ENCODE measurements at regions not wholly inside any gene's neighbourhood (a gene's known extent, or its start where the extent isn't known, plus 50 kb on each side); places are given as distances from the start of the nearest gene placed in this dataset.

DNA sequence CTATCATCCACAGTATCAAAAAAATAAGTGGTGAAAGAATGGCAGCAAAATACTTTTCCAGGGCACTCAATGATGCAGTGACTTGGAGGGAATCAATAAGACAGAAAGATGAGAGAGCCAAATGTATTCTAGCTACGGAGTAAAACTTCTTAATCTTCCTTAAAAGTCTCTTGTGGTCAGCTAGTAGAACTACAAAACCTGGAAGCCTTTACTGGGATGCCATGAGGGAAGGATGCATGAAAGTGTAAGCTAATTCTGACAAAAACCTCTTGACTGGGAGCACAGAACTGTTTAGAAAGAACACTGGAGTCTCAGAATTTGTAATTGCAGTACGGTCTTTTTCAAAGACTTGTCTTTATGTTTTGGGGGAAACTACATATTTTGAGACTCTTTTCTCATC lies 432.8 kb upstream of the PTPRD start:
- no peaks in the 10 kb centered on the region for H3K4me1 ChIP-seq (ENCODE audit: control insufficient read depth, insufficient read depth, low read length)
- H3K27me3 ChIP-seq (ENCODE audit: control insufficient read depth, insufficient read depth, low read length), result no peaks in the 10 kb centered on the region
- no peak overlapping the region for H3K4me3 ChIP-seq (ENCODE audit: low read depth, low read length)
- no peak overlapping the region for H3K9ac ChIP-seq (ENCODE audit: low read length)
- no peaks in the 10 kb centered on the region for H3K9me3 ChIP-seq (ENCODE audit: control insufficient read depth, insufficient read depth, low read depth, low read length)
- H3K36me3 ChIP-seq (ENCODE audit: control insufficient read depth, insufficient read depth, low read length), result no peaks in the 10 kb centered on the region
- no peak overlapping the region for H3K27ac ChIP-seq (ENCODE audit: low read depth, low read length)

DNA sequence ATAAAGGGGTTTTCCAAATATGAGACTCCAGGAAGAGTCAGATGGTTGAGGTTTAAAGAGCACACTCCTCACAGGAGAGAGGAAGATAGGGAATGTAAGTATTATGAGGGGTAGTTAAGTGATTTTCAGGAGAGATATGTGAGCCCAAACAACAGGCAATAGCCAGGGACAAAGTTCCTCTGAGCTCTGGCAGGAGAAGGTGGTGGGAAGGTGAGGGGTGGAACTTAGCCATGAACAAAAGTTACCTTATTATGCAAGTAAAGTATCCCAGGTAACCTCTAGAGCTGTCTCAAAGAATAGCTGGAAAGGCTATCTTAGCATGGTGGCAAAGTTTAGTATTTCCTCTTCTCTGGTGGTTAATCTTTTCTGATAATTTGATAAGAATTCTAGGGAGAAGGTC lies 450.5 kb upstream of the PTPRD start:
- no peak overlapping the region for H3K27ac ChIP-seq (ENCODE audit: low read depth, low read length)
- no peaks in the 10 kb centered on the region for H3K36me3 ChIP-seq (ENCODE audit: control insufficient read depth, insufficient read depth, low read length)
- 0 out of 2 replicates have a peak, but pooled peaks cover 2% of the 10 kb centered on the region for H3K9me3 ChIP-seq (ENCODE audit: control insufficient read depth, insufficient read depth, low read depth, low read length)
- no peak overlapping the region for H3K4me3 ChIP-seq (ENCODE audit: low read depth, low read length)
- no peaks in the 10 kb centered on the region for H3K27me3 ChIP-seq (ENCODE audit: control insufficient read depth, insufficient read depth, low read length)
- peaks cover 5% of the 10 kb centered on the region for H3K4me1 ChIP-seq (ENCODE audit: control insufficient read depth, insufficient read depth, low read length)
- no peak overlapping the region for H3K9ac ChIP-seq (ENCODE audit: low read length)

GRCh38 chr9:11064909-11065308 lies 452.1 kb upstream of the PTPRD start:
- Histone ChIP-seq H3K4me1 (ENCODE audit: control insufficient read depth, insufficient read depth, low read length) (peaks cover 5% of the 10 kb centered on the region), H3K9me3 (ENCODE audit: control insufficient read depth, insufficient read depth, low read depth, low read length) (0 out of 2 replicates have a peak, but pooled peaks cover 2% of the 10 kb centered on the region), H3K4me3 (ENCODE audit: low read depth, low read length) (no peak overlapping the region), H3K27me3 (ENCODE audit: control insufficient read depth, insufficient read depth, low read length) (no peaks in the 10 kb centered on the region), H3K27ac (ENCODE audit: low read depth, low read length) (no peak overlapping the region), H3K9ac (ENCODE audit: low read length) (no peak overlapping the region), H3K36me3 (ENCODE audit: control insufficient read depth, insufficient read depth, low read length) (no peaks in the 10 kb centered on the region)

DNA sequence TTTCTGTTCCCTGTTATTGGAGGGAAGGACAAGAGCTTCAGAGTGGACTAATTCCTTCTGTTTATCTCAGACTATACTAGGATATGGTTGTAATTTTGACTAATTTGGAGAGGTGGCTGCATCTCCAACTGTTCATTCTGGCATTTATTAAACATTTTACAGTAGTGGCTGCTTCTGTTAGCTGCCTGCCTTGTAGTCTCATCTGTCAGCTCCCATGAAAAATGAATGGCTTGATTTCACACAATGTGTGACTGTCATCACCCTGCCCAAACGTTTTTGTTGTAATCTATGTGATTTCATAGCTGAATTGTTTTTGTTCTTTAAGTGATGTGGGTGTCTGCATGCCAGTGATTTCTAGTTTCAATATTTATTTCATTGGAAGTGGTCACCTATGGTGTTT lies 459.4 kb upstream of the PTPRD start:
- H3K27ac ChIP-seq (ENCODE audit: low read depth, low read length), result no peak overlapping the region
- H3K9me3 ChIP-seq (ENCODE audit: control insufficient read depth, insufficient read depth, low read depth, low read length), result no peaks in the 10 kb centered on the region
- no peaks in the 10 kb centered on the region for H3K36me3 ChIP-seq (ENCODE audit: control insufficient read depth, insufficient read depth, low read length)
- H3K27me3 ChIP-seq (ENCODE audit: control insufficient read depth, insufficient read depth, low read length), result no peaks in the 10 kb centered on the region
- no peaks in the 10 kb centered on the region for H3K4me1 ChIP-seq (ENCODE audit: control insufficient read depth, insufficient read depth, low read length)
- no peak overlapping the region for H3K4me3 ChIP-seq (ENCODE audit: low read depth, low read length)
- no peak overlapping the region for H3K9ac ChIP-seq (ENCODE audit: low read length)

DNA sequence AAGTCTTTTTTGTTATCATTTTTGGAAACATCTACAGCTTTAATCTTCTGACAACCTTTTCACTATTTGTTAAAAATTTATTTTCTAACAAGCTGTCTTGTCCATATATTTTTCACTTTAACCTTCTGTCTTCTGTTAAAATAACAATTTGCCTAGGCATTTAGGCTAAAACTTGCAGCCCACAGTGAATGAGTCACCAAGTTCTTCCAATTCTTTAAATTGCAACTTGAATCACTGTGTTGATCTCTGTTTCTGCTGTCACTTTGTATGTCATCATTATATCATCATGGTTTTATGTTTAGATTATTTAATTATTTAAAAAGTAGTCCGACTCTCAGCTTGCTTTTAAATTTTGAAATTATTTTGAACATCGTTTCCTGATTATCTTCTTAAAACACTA lies 473.8 kb upstream of the PTPRD start:
- Histone ChIP-seq H3K36me3 (ENCODE audit: control insufficient read depth, insufficient read depth, low read length) (no peaks in the 10 kb centered on the region), H3K27me3 (ENCODE audit: control insufficient read depth, insufficient read depth, low read length) (no peaks in the 10 kb centered on the region), H3K4me1 (ENCODE audit: control insufficient read depth, insufficient read depth, low read length) (peaks cover 4% of the 10 kb centered on the region; the same call in 1 of the 2 replicates), H3K9ac (ENCODE audit: low read length) (no peak overlapping the region), H3K27ac (ENCODE audit: low read depth, low read length) (no peak overlapping the region), H3K9me3 (ENCODE audit: control insufficient read depth, insufficient read depth, low read depth, low read length) (no peaks in the 10 kb centered on the region; the same call in 1 of the 2 replicates), H3K4me3 (ENCODE audit: low read depth, low read length) (no peak overlapping the region)

DNA sequence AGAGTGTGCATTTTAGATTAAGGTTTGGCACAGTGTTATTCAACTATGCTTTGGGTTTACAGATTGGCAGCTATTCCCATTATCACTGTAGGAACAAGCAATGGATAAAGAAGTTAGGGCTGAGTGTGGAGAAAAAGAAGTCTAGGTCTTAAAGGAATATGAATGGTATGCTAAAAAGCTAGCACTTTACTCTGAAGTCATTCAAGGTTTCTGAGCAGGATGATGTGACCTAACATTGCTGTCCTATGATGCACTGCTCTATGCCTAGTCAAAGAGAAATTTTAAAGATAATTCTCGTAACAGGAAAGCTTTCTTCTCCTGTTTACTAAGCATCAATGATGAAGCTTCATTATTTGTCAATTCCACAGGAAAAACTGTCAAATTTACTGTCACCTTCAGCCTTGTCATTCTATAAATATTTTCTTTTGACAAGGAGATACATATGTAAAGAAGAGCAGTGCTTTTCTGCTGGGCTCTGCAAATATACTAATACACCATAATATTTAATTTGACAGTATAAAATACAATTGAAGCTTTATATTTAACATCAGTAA lies 476.1 kb upstream of the PTPRD start:
- H3K4me3 ChIP-seq (ENCODE audit: low read depth, low read length), result no peak overlapping the region
- no peak overlapping the region; the same call in 1 of the 2 replicates for H3K27ac ChIP-seq (ENCODE audit: low read depth, low read length)
- no peaks in the 10 kb centered on the region; the same call in 1 of the 2 replicates for H3K9me3 ChIP-seq (ENCODE audit: control insufficient read depth, insufficient read depth, low read depth, low read length)
- H3K9ac ChIP-seq (ENCODE audit: low read length), result no peak overlapping the region
- H3K27me3 ChIP-seq (ENCODE audit: control insufficient read depth, insufficient read depth, low read length), result no peaks in the 10 kb centered on the region
- H3K36me3 ChIP-seq (ENCODE audit: control insufficient read depth, insufficient read depth, low read length), result no peaks in the 10 kb centered on the region
- H3K4me1 ChIP-seq (ENCODE audit: control insufficient read depth, insufficient read depth, low read length), result peaks cover 4% of the 10 kb centered on the region; the same call in 1 of the 2 replicates

DNA sequence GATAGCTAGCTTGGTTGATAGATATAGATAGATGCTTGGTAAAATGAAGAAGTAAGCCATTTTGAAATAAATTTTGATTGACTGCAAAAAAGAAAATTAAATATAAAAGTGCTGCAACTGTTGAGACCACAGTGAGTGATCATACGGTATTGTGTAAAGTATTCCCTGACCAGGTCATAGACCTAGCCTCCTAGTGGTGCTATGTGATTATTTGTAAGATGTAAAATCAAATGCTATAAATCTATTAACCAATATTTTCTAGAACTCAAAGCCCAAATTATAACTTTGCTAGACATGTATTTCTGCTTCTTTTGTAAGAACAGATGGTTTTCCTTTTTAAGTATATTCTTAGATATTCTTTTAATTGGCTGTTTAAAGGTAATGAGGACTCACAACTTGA lies 480.2 kb upstream of the PTPRD start:
- no peak overlapping the region for H3K9ac ChIP-seq (ENCODE audit: low read length)
- no peaks in the 10 kb centered on the region for H3K9me3 ChIP-seq (ENCODE audit: control insufficient read depth, insufficient read depth, low read depth, low read length)
- H3K27ac ChIP-seq (ENCODE audit: low read depth, low read length), result no peak overlapping the region
- H3K4me1 ChIP-seq (ENCODE audit: control insufficient read depth, insufficient read depth, low read length), result peaks cover 4% of the 10 kb centered on the region; the same call in 1 of the 2 replicates
- no peak overlapping the region for H3K4me3 ChIP-seq (ENCODE audit: low read depth, low read length)
- no peaks in the 10 kb centered on the region for H3K27me3 ChIP-seq (ENCODE audit: control insufficient read depth, insufficient read depth, low read length)
- no peaks in the 10 kb centered on the region for H3K36me3 ChIP-seq (ENCODE audit: control insufficient read depth, insufficient read depth, low read length)

GRCh38 chr9:11097020-11097419 lies 484.2 kb upstream of the PTPRD start:
- Histone ChIP-seq H3K9me3 (ENCODE audit: control insufficient read depth, insufficient read depth, low read depth, low read length) (peaks cover 9% of the 10 kb centered on the region; the same call in 1 of the 2 replicates), H3K4me3 (ENCODE audit: low read depth, low read length) (no peak overlapping the region), H3K36me3 (ENCODE audit: control insufficient read depth, insufficient read depth, low read length) (0 out of 2 replicates have a peak, but pooled peaks cover 3% of the 10 kb centered on the region), H3K4me1 (ENCODE audit: control insufficient read depth, insufficient read depth, low read length) (no peaks in the 10 kb centered on the region), H3K27ac (ENCODE audit: low read depth, low read length) (no peak overlapping the region), H3K9ac (ENCODE audit: low read length) (no peak overlapping the region), H3K27me3 (ENCODE audit: control insufficient read depth, insufficient read depth, low read length) (no peaks in the 10 kb centered on the region)

DNA sequence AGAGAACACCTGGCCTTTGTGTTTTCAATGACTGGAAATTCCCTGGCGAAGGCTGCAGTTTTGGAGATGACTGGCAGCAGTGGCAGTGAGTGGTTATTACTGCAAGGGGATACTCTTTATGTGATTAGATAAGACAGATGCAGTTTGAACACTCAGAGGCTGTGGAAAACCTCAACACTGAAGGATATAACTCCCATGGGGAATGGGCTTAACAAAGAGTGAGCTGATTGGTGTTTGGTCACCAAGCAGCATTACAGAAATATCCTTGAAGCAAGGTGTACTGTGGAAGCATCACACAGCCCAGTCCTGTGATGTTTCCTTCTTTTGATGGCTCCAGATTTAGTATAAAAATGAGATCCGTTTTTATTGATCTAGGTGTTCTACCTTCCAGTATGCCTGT lies 490.7 kb upstream of the PTPRD start:
- H3K27me3 ChIP-seq (ENCODE audit: control insufficient read depth, insufficient read depth, low read length), result no peaks in the 10 kb centered on the region
- no peak overlapping the region for H3K4me3 ChIP-seq (ENCODE audit: low read depth, low read length)
- no peak overlapping the region for H3K27ac ChIP-seq (ENCODE audit: low read depth, low read length)
- H3K9me3 ChIP-seq (ENCODE audit: control insufficient read depth, insufficient read depth, low read depth, low read length), result peaks cover 9% of the 10 kb centered on the region; the same call in 1 of the 2 replicates
- H3K4me1 ChIP-seq (ENCODE audit: control insufficient read depth, insufficient read depth, low read length), result peaks cover 6% of the 10 kb centered on the region; the same call in 1 of the 2 replicates
- H3K9ac ChIP-seq (ENCODE audit: low read length), result no peak overlapping the region
- H3K36me3 ChIP-seq (ENCODE audit: control insufficient read depth, insufficient read depth, low read length), result 0 out of 2 replicates have a peak, but pooled peaks cover 3% of the 10 kb centered on the region

GRCh38 chr9:11107196-11107595 lies 494.4 kb upstream of the PTPRD start:
- H3K27ac ChIP-seq (ENCODE audit: low read depth, low read length), result no peak overlapping the region
- no peak overlapping the region for H3K9ac ChIP-seq (ENCODE audit: low read length)
- H3K4me1 ChIP-seq (ENCODE audit: control insufficient read depth, insufficient read depth, low read length), result peaks cover 6% of the 10 kb centered on the region; the same call in 1 of the 2 replicates
- H3K36me3 ChIP-seq (ENCODE audit: control insufficient read depth, insufficient read depth, low read length), result no peaks in the 10 kb centered on the region
- no peak overlapping the region for H3K4me3 ChIP-seq (ENCODE audit: low read depth, low read length)
- no peaks in the 10 kb centered on the region for H3K27me3 ChIP-seq (ENCODE audit: control insufficient read depth, insufficient read depth, low read length)
- H3K9me3 ChIP-seq (ENCODE audit: control insufficient read depth, insufficient read depth, low read depth, low read length), result no peaks in the 10 kb centered on the region

DNA sequence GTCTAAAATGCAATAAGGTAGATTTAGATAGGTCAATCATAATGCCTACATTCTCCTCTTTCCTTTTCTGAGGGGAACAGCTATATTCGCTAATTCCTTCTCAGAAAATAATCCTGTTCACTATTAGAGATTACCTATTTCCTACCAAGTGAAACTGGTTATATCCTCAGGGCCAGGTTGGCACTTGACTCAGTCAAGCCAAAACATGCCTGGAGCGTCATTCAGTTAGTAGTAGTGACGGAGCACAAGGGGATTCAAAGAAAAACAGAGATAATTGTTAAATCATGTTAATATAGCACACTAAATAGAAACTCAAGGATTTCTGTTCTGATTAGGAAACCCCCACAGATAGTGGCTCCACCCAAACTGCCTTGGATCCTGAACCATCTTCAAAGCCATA lies 515.4 kb upstream of the PTPRD start:
- no peaks in the 10 kb centered on the region for H3K36me3 ChIP-seq (ENCODE audit: control insufficient read depth, insufficient read depth, low read length)
- no peaks in the 10 kb centered on the region for H3K4me1 ChIP-seq (ENCODE audit: control insufficient read depth, insufficient read depth, low read length)
- H3K4me3 ChIP-seq (ENCODE audit: low read depth, low read length), result no peak overlapping the region
- no peaks in the 10 kb centered on the region for H3K9me3 ChIP-seq (ENCODE audit: control insufficient read depth, insufficient read depth, low read depth, low read length)
- H3K27ac ChIP-seq (ENCODE audit: low read depth, low read length), result no peak overlapping the region
- H3K9ac ChIP-seq (ENCODE audit: low read length), result no peak overlapping the region
- H3K27me3 ChIP-seq (ENCODE audit: control insufficient read depth, insufficient read depth, low read length), result no peaks in the 10 kb centered on the region
